Progenitor cell of endocrine pancreas (in vitro differentiated cells): ENCODE measurements at regions not wholly inside any gene's neighbourhood (a gene's known extent, or its start where the extent isn't known, plus 50 kb on each side); places are given as distances from the start of the nearest gene placed in this dataset.
A peak's percentile ranks its signal among the peaks of the same experiment; 100 is the strongest.

Source experiments
- DNase-seq: peaks from one replicate; pipeline ENCODE4 v3.0.0; 2021; ENCODE audit warnings: low spot score; ENCODE audit not compliant: unreplicated experiment
- H3K27ac Mint-ChIP-seq: 2 replicates; pipeline ENCODE4 v1.8.0; 2021; ENCODE audit warnings: mild to moderate bottlenecking, moderate library complexity, mixed read lengths
- H3K27me3 Mint-ChIP-seq: 2 replicates; pipeline ENCODE4 v1.8.0; 2021; ENCODE audit warnings: mixed read lengths
- H3K36me3 Mint-ChIP-seq: 2 replicates; pipeline ENCODE4 v1.8.0; 2022; ENCODE audit warnings: mixed read lengths; ENCODE audit not compliant: insufficient read depth
- H3K4me1 Mint-ChIP-seq: 2 replicates; pipeline ENCODE4 v1.8.0; 2021; ENCODE audit warnings: low read depth, mixed read lengths
- H3K4me3 Mint-ChIP-seq: 2 replicates; pipeline ENCODE4 v1.8.0; 2021; ENCODE audit warnings: low read depth, mild to moderate bottlenecking, moderate library complexity, mixed read lengths
- H3K9me3 Mint-ChIP-seq: 2 replicates; pipeline ENCODE4 v1.8.0; 2021; ENCODE audit warnings: low read depth, mixed read lengths
- CTCF ChIP-seq: fragments of 200-600 bp; sonication (generic); IDR thresholded peaks from one replicate; pipeline ENCODE4 v1.5.0; 2021; ENCODE audit warnings: antibody characterized with exemption, mild to moderate bottlenecking; ENCODE audit not compliant: unreplicated experiment

- Mint-ChIP-seq H3K36me3 (no peaks in the 10 kb centered on the region), H3K27ac (peak overlapping the region; percentile 47), H3K4me1 (peaks cover 34% of the 10 kb centered on the region), H3K9me3 (peaks cover 7% of the 10 kb centered on the region), H3K4me3 (peak overlapping the region; percentile 14), H3K27me3 (no peaks in the 10 kb centered on the region)
- no peak for TF ChIP-seq CTCF
- DNase-seq = no peak
Observed at GRCh38 chr15:97490429-97490828, 470.1 kb upstream of the ARRDC4 start.

GRCh38 chr15:97501291-97501690, 459.2 kb upstream of the ARRDC4 start:
- H3K4me1 Mint-ChIP-seq = peaks cover 4% of the 10 kb centered on the region
- no peak for DNase-seq
- no peak overlapping the region for H3K27ac Mint-ChIP-seq
- H3K9me3 Mint-ChIP-seq = peaks cover 6% of the 10 kb centered on the region
- H3K4me3 Mint-ChIP-seq = no peak overlapping the region
- no peaks in the 10 kb centered on the region for H3K36me3 Mint-ChIP-seq
- TF ChIP-seq CTCF = no peak
- no peaks in the 10 kb centered on the region for H3K27me3 Mint-ChIP-seq

- no peak overlapping the region for H3K4me3 Mint-ChIP-seq
- DNase-seq = no peak
- H3K4me1 Mint-ChIP-seq = no peaks in the 10 kb centered on the region
- H3K27ac Mint-ChIP-seq = no peak overlapping the region
- peaks cover 6% of the 10 kb centered on the region for H3K9me3 Mint-ChIP-seq
- no peak for TF ChIP-seq CTCF
- no peaks in the 10 kb centered on the region for H3K36me3 Mint-ChIP-seq
- no peaks in the 10 kb centered on the region for H3K27me3 Mint-ChIP-seq
Observed at GRCh38 chr15:97502038-97502437, 458.5 kb upstream of the ARRDC4 start.

- no peak overlapping the region for H3K27ac Mint-ChIP-seq
- H3K27me3 Mint-ChIP-seq = no peaks in the 10 kb centered on the region
- DNase-seq = no peak
- H3K36me3 Mint-ChIP-seq = no peaks in the 10 kb centered on the region
- TF ChIP-seq CTCF = no peak
- H3K9me3 Mint-ChIP-seq = peaks cover 6% of the 10 kb centered on the region
- H3K4me3 Mint-ChIP-seq = no peak overlapping the region
- H3K4me1 Mint-ChIP-seq = no peaks in the 10 kb centered on the region
Observed at GRCh38 chr15:97504031-97504792, 456.3 kb upstream of the ARRDC4 start.

- DNase-seq = no peak
- H3K4me3 Mint-ChIP-seq = no peak overlapping the region
- no peaks in the 10 kb centered on the region for H3K9me3 Mint-ChIP-seq
- peaks cover 7% of the 10 kb centered on the region for H3K4me1 Mint-ChIP-seq
- peaks cover 8% of the 10 kb centered on the region for H3K27me3 Mint-ChIP-seq
- TF ChIP-seq CTCF = no peak
- H3K36me3 Mint-ChIP-seq = no peaks in the 10 kb centered on the region
- no peak overlapping the region for H3K27ac Mint-ChIP-seq
Observed at GRCh38 chr15:97517737-97518136, 442.8 kb upstream of the ARRDC4 start.
